ENCODE measurements at regions not wholly inside any gene's neighbourhood (a gene's known extent, or its start where the extent isn't known, plus 50 kb on each side); places are given as distances from the start of the nearest gene placed in this dataset.
"Not testable (repeated sequence)": the region's sequence is repeated elsewhere in the genome, so short reads cannot be mapped to it uniquely, and the experiment has no call there.

GRCh38 chr21:10381687-10382060 lies 139.7 kb upstream of the TPTE start:
- DNase-seq (ENCODE audit: low spot score); H3K36me3 Mint-ChIP-seq (ENCODE audit: low read depth); H3K4me1 Mint-ChIP-seq (ENCODE audit: low read depth); H3K4me3 Mint-ChIP-seq; H3K27me3 Mint-ChIP-seq (ENCODE audit: insufficient read depth); intact Hi-C loops (cut with micrococcal nuclease); H3K27ac Mint-ChIP-seq: not testable (repeated sequence)
- H3K9me3 Mint-ChIP-seq: peaks cover 14% of the 10 kb centered on the region

GRCh38 chr21:10382135-10382534 lies 139.2 kb upstream of the TPTE start:
- intact Hi-C loops (cut with micrococcal nuclease); H3K27ac Mint-ChIP-seq; H3K4me1 Mint-ChIP-seq (ENCODE audit: low read depth); H3K27me3 Mint-ChIP-seq (ENCODE audit: insufficient read depth); H3K36me3 Mint-ChIP-seq (ENCODE audit: low read depth); H3K4me3 Mint-ChIP-seq; DNase-seq (ENCODE audit: low spot score): not testable (repeated sequence)
- peaks cover 13% of the 10 kb centered on the region for H3K9me3 Mint-ChIP-seq

GRCh38 chr21:10382580-10382979 lies 138.8 kb upstream of the TPTE start:
- H3K36me3 Mint-ChIP-seq (ENCODE audit: low read depth); H3K4me3 Mint-ChIP-seq; DNase-seq (ENCODE audit: low spot score); H3K4me1 Mint-ChIP-seq (ENCODE audit: low read depth); intact Hi-C loops (cut with micrococcal nuclease); H3K9me3 Mint-ChIP-seq; H3K27ac Mint-ChIP-seq; H3K27me3 Mint-ChIP-seq (ENCODE audit: insufficient read depth): not testable (repeated sequence)

DNA sequence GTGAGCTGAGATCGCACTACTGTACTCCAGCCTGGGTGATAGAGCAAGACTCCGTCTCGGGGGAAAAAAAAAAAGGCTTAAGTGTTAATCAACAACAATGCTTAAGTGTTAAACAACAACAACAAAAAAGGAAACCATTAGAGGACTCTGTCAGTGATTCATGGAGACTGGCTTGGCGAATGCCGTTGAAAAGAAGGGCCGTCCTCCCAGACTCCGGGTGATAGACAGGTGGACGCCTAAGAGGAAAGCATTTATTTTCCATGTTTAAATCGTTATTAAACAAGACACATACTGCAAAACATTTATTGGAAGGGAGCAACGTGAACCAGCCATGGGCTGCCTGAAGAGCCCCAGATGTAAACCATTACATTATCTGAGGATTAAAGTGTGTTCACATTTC lies 137.8 kb upstream of the TPTE start:
- H3K27me3 Mint-ChIP-seq (ENCODE audit: insufficient read depth); intact Hi-C loops (cut with micrococcal nuclease); H3K27ac Mint-ChIP-seq; H3K4me3 Mint-ChIP-seq; H3K9me3 Mint-ChIP-seq; H3K4me1 Mint-ChIP-seq (ENCODE audit: low read depth); DNase-seq (ENCODE audit: low spot score); H3K36me3 Mint-ChIP-seq (ENCODE audit: low read depth): not testable (repeated sequence)

DNA sequence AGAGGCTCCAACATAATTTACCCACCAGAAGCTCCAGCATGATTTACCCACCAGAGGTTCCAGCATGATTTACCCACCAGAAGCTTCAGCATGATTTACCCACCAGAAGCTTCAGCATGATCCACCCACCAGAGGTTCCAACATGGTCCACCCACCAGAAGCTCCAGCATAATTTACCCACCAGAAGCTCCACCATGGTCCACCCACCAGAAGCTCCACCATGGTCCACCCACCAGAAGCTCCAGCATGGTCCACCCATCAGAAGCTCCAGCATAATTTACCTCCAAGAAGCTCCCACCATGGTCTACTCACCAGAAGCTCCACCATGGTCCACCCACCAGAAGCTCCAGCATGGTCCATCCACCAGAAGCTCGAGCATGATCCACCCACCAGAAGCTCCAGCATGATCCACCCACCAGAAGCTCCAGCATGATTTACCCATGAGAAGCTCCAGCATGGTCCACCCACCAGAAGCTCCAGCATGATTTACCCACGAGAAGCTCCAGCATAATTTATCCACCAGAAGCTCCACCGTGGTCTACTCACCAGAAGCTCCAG lies 137.0 kb upstream of the TPTE start:
- DNase-seq (ENCODE audit: low spot score); intact Hi-C loops (cut with micrococcal nuclease); H3K27me3 Mint-ChIP-seq (ENCODE audit: insufficient read depth); H3K27ac Mint-ChIP-seq; H3K9me3 Mint-ChIP-seq; H3K4me1 Mint-ChIP-seq (ENCODE audit: low read depth); H3K36me3 Mint-ChIP-seq (ENCODE audit: low read depth); H3K4me3 Mint-ChIP-seq: not testable (repeated sequence)

- H3K27me3 Mint-ChIP-seq (ENCODE audit: insufficient read depth); H3K9me3 Mint-ChIP-seq; H3K4me3 Mint-ChIP-seq; H3K36me3 Mint-ChIP-seq (ENCODE audit: low read depth); intact Hi-C loops (cut with micrococcal nuclease); H3K4me1 Mint-ChIP-seq (ENCODE audit: low read depth); H3K27ac Mint-ChIP-seq; DNase-seq (ENCODE audit: low spot score): not testable (repeated sequence)
Measured at GRCh38 chr21:10385202-10385601, 136.2 kb upstream of the TPTE start.

DNA sequence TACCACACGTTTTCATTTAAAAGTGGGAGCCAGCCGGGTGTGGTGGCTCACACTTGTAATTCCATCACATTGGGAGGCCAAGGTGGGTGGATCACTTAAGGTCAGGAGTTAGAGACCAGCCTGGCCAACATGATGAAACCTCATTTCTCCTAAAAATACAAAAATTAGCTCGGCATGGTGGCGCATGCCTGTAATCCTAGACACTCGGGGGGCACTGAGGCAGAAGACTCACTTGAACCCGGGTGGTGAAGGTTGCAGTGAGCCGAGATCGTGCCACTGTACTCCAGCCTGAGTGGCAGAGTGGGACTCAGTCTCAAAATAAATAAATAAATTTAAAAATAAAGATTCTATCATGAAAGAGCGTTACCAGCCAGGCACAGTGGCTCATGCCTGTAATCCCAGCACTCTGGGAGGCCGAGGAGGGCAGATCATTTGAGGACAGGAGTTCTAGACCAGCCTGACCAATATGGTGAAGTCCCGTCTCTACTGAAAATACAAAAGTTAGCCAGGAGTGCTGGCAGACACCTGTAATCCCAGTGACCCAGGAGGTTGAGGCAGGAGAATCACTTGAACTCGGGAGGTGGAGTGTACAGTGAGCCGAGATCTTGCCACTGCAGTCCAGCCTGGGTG lies 135.4 kb upstream of the TPTE start:
- intact Hi-C loops (cut with micrococcal nuclease); H3K36me3 Mint-ChIP-seq (ENCODE audit: low read depth); H3K27me3 Mint-ChIP-seq (ENCODE audit: insufficient read depth); H3K27ac Mint-ChIP-seq; DNase-seq (ENCODE audit: low spot score); H3K4me1 Mint-ChIP-seq (ENCODE audit: low read depth); H3K9me3 Mint-ChIP-seq; H3K4me3 Mint-ChIP-seq: not testable (repeated sequence)

- H3K4me3 Mint-ChIP-seq; H3K9me3 Mint-ChIP-seq; DNase-seq (ENCODE audit: low spot score); H3K4me1 Mint-ChIP-seq (ENCODE audit: low read depth); H3K27me3 Mint-ChIP-seq (ENCODE audit: insufficient read depth); intact Hi-C loops (cut with micrococcal nuclease); H3K27ac Mint-ChIP-seq; H3K36me3 Mint-ChIP-seq (ENCODE audit: low read depth): not testable (repeated sequence)
Measured at GRCh38 chr21:10387692-10388450, 133.5 kb upstream of the TPTE start.

DNA sequence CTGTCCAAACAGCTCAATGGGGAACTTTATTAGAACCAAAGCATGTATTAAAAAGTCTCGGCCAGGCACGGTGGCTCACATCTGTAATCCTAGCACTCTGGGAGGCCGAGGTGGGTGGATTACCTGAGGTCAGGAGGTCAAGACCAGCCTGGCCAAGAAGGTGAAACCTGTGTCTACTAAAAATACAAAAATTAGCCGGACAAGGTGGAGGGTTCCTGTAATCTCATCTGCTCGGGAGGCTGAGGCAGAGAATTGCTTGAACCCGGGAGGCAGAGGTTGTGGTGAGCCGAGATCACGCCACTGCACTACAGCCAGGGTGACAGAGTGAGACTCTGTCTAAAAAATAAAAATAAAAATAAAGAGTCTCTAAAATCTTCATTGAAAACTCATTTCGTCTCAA lies 132.8 kb upstream of the TPTE start:
- H3K27ac Mint-ChIP-seq; intact Hi-C loops (cut with micrococcal nuclease); DNase-seq (ENCODE audit: low spot score); H3K27me3 Mint-ChIP-seq (ENCODE audit: insufficient read depth); H3K9me3 Mint-ChIP-seq; H3K4me3 Mint-ChIP-seq; H3K36me3 Mint-ChIP-seq (ENCODE audit: low read depth); H3K4me1 Mint-ChIP-seq (ENCODE audit: low read depth): not testable (repeated sequence)

- H3K36me3 Mint-ChIP-seq (ENCODE audit: low read depth); H3K4me1 Mint-ChIP-seq (ENCODE audit: low read depth); H3K4me3 Mint-ChIP-seq; intact Hi-C loops (cut with micrococcal nuclease); H3K27ac Mint-ChIP-seq; H3K9me3 Mint-ChIP-seq; DNase-seq (ENCODE audit: low spot score); H3K27me3 Mint-ChIP-seq (ENCODE audit: insufficient read depth): not testable (repeated sequence)
Measured at GRCh38 chr21:10392301-10392700, 129.1 kb upstream of the TPTE start.

DNA sequence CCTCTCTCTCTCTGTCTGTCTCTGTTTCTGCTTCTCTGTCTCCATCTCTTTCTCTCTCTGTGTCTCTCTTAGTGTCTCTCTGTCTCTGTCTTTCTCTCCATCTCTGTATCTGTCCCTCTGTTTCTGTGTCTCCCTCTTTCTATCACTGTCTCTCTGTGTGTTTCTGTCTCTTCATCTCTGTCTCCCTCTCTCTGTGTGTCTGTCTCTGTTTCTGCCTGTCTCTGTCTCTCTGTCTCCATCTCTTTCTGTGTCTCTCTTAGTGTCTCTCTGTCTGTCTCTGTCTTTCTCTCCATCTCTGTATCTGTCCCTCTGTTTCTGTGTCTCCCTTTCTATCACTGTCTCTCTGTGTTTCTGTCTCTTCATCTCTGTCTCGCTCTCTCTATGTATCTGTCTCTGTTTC lies 125.4 kb upstream of the TPTE start:
- H3K4me1 Mint-ChIP-seq (ENCODE audit: low read depth); H3K4me3 Mint-ChIP-seq; intact Hi-C loops (cut with micrococcal nuclease); H3K27ac Mint-ChIP-seq; H3K27me3 Mint-ChIP-seq (ENCODE audit: insufficient read depth); DNase-seq (ENCODE audit: low spot score); H3K9me3 Mint-ChIP-seq; H3K36me3 Mint-ChIP-seq (ENCODE audit: low read depth): not testable (repeated sequence)

- intact Hi-C loops (cut with micrococcal nuclease); DNase-seq (ENCODE audit: low spot score); H3K27ac Mint-ChIP-seq; H3K9me3 Mint-ChIP-seq; H3K4me1 Mint-ChIP-seq (ENCODE audit: low read depth); H3K4me3 Mint-ChIP-seq; H3K27me3 Mint-ChIP-seq (ENCODE audit: insufficient read depth); H3K36me3 Mint-ChIP-seq (ENCODE audit: low read depth): not testable (repeated sequence)
Measured at GRCh38 chr21:10397495-10397915, 123.9 kb upstream of the TPTE start.

DNA sequence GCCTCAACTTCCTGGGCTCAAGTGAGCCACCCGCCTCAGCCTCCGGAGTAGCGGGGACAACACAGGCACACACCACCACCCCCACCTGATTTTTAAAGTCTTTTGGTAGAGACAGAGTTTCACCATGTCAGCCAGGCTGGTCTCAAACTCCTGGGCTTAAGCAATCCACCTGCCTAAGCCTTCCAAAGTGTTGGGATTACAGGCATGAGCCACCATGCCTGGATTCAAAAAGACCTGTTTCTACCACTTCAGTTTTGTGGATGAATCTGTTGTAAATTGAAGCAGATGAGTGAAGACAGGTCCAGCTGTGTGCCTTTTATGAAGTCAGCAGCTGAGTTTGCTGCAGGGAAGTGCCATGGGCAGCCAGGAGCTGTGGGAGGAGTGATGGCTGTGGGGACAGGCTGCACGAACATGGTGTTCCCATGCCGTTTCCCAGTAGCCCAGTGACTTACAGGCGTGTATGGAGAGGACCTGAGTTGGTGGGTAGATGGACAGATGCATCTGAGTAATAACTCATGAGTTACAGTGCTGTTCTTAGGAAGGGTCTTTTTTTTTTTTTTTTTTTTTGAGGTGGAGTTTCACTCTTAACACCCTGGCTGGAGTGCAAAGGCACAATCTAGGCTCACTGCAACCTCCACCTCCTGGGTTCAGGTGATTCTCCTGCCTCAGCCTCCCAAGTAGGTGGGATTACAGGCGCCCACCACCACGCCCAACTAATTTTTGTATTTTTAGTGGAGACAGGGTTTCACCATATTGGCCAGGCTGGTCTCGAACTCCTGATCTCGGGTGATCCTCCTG lies 122.5 kb upstream of the TPTE start:
- DNase-seq (ENCODE audit: low spot score); H3K36me3 Mint-ChIP-seq (ENCODE audit: low read depth); H3K27me3 Mint-ChIP-seq (ENCODE audit: insufficient read depth); H3K4me1 Mint-ChIP-seq (ENCODE audit: low read depth); H3K9me3 Mint-ChIP-seq; H3K4me3 Mint-ChIP-seq; intact Hi-C loops (cut with micrococcal nuclease); H3K27ac Mint-ChIP-seq: not testable (repeated sequence)
